ENCODE measurements at regions not wholly inside any gene's neighbourhood (a gene's known extent, or its start where the extent isn't known, plus 50 kb on each side); places are given as distances from the start of the nearest gene placed in this dataset.

GRCh38 chr13:108006619-108007018, 208.7 kb downstream of the LIG4 start:
- no peak for DNase-seq

GRCh38 chr13:108005231-108005630, 210.1 kb downstream of the LIG4 start:
- DNase-seq: no peak

- DNase-seq: no peak
Measured at GRCh38 chr13:108003626-108004025, 211.7 kb downstream of the LIG4 start.

GRCh38 chr13:108000998-108001397, 214.3 kb downstream of the LIG4 start:
- DNase-seq: no peak

GRCh38 chr13:107999751-108000150, 215.6 kb downstream of the LIG4 start:
- DNase-seq: no peak

GRCh38 chr13:107994137-107994536, 221.2 kb downstream of the LIG4 start:
- DNase-seq: no peak

- no peak for DNase-seq
Measured at GRCh38 chr13:107993239-107993949, 221.9 kb downstream of the LIG4 start.

GRCh38 chr13:107992542-107992941, 222.8 kb downstream of the LIG4 start:
- no peak for DNase-seq

GRCh38 chr13:107977071-107977574, 238.2 kb downstream of the LIG4 start:
- no peak for DNase-seq

- no peak for DNase-seq
Measured at GRCh38 chr13:107976628-107977027, 238.7 kb downstream of the LIG4 start.

- no peak for DNase-seq
Measured at GRCh38 chr13:107974409-107974808, 240.9 kb downstream of the LIG4 start.

GRCh38 chr13:107969546-107969945, 245.8 kb downstream of the LIG4 start:
- no peak for DNase-seq

- no peak for DNase-seq
Measured at GRCh38 chr13:107968470-107968869, 246.9 kb downstream of the LIG4 start.

- DNase-seq: no peak
Measured at GRCh38 chr13:107964395-107964794, 250.9 kb downstream of the LIG4 start.

- DNase-seq: peak in 6 of 56 donors; percentile 4 to 32 (median 8)
Measured at GRCh38 chr13:107961849-107962608, 253.3 kb downstream of the LIG4 start.

- no peak for DNase-seq
Measured at GRCh38 chr13:107960301-107960700, 255.0 kb downstream of the LIG4 start.

GRCh38 chr13:107956889-107957288, 258.4 kb downstream of the LIG4 start:
- DNase-seq: no peak

- DNase-seq: no peak
Measured at GRCh38 chr13:107942030-107942617, 273.2 kb downstream of the LIG4 start.

GRCh38 chr13:107941345-107942029, 273.8 kb downstream of the LIG4 start:
- no peak for DNase-seq

GRCh38 chr13:107937848-107938247, 277.5 kb downstream of the LIG4 start:
- DNase-seq: no peak

- DNase-seq: no peak
Measured at GRCh38 chr13:107931056-107931455, 284.3 kb downstream of the LIG4 start.

- DNase-seq: no peak
Measured at GRCh38 chr13:107928762-107929161, 286.6 kb downstream of the LIG4 start.
